RPMI7951 (cell line): ENCODE measurements at regions not wholly inside any gene's neighbourhood (a gene's known extent, or its start where the extent isn't known, plus 50 kb on each side); places are given as distances from the start of the nearest gene placed in this dataset.

Experiments used
- DNase-seq: peaks from one replicate; pipeline ENCODE4 v3.0.0-alpha.2; 2012; ENCODE audit warnings: low read depth

GRCh38 chr2:108139521-108139920, 100.2 kb upstream of the SULT1C3 start:
- peak; percentile 34 for DNase-seq

GRCh38 chr2:108145557-108146326, 94.0 kb upstream of the SULT1C3 start:
- DNase-seq = peak; percentile 59

GRCh38 chr2:108148555-108148954, 91.2 kb upstream of the SULT1C3 start:
- DNase-seq = no peak

GRCh38 chr2:108154366-108155061, 85.3 kb upstream of the SULT1C3 start:
- no peak for DNase-seq

GRCh38 chr2:108161298-108161697, 78.5 kb upstream of the SULT1C3 start:
- no peak for DNase-seq

GRCh38 chr2:108164318-108164717, 75.5 kb upstream of the SULT1C3 start:
- DNase-seq = no peak

- DNase-seq = no peak
Observed at GRCh38 chr2:108165729-108166128, 74.0 kb upstream of the SULT1C3 start.

GRCh38 chr2:108167699-108168098, 72.1 kb upstream of the SULT1C3 start:
- DNase-seq = no peak

- peak; percentile 33 for DNase-seq
Observed at GRCh38 chr2:108169982-108170625, 69.7 kb upstream of the SULT1C3 start.

- no peak for DNase-seq
Observed at GRCh38 chr2:108171657-108172056, 68.1 kb upstream of the SULT1C3 start.

GRCh38 chr2:108182489-108182888, 57.3 kb upstream of the SULT1C3 start:
- DNase-seq = peak; percentile 37

GRCh38 chr2:108184419-108184818, 55.3 kb upstream of the SULT1C3 start:
- DNase-seq = peak; percentile 33

- DNase-seq = peak; percentile 47
Observed at GRCh38 chr2:108189316-108189715, 50.5 kb upstream of the SULT1C3 start.
